GM19238 (cell line): ENCODE measurements at regions not wholly inside any gene's neighbourhood (a gene's known extent, or its start where the extent isn't known, plus 50 kb on each side); places are given as distances from the start of the nearest gene placed in this dataset.
A peak's percentile ranks its signal among the peaks of the same experiment; 100 is the strongest.

ENCODE experiments used
- DNase-seq: peaks from one replicate; pipeline ENCODE4 v3.0.0; 2011; ENCODE audit warnings: low spot score; ENCODE audit not compliant: insufficient read length

GRCh38 chr1:229196404-229197264, 74.3 kb upstream of the RAB4A start:
- DNase-seq: no peak

GRCh38 chr1:229197265-229197585, 73.7 kb upstream of the RAB4A start:
- DNase-seq: no peak

- DNase-seq: peak; percentile 12
Observed at GRCh38 chr1:229199261-229200243, 71.4 kb upstream of the RAB4A start.

GRCh38 chr1:229203030-229203751, 67.7 kb upstream of the RAB4A start:
- no peak for DNase-seq

GRCh38 chr1:229203991-229204632, 66.8 kb upstream of the RAB4A start:
- no peak for DNase-seq

GRCh38 chr1:229204921-229205777, 65.8 kb upstream of the RAB4A start:
- DNase-seq: no peak

- DNase-seq: no peak
Observed at GRCh38 chr1:229205854-229206253, 65.1 kb upstream of the RAB4A start.

GRCh38 chr1:229207916-229208315, 63.0 kb upstream of the RAB4A start:
- no peak for DNase-seq

GRCh38 chr1:229208481-229208880, 62.4 kb upstream of the RAB4A start:
- no peak for DNase-seq

GRCh38 chr1:229209386-229209785, 61.5 kb upstream of the RAB4A start:
- DNase-seq: no peak

GRCh38 chr1:229209816-229210215, 61.1 kb upstream of the RAB4A start:
- no peak for DNase-seq

GRCh38 chr1:229210844-229211243, 60.1 kb upstream of the RAB4A start:
- no peak for DNase-seq

- no peak for DNase-seq
Observed at GRCh38 chr1:229213797-229214196, 57.1 kb upstream of the RAB4A start.

GRCh38 chr1:229217716-229218115, 53.2 kb upstream of the RAB4A start:
- DNase-seq: no peak

GRCh38 chr1:229218612-229219025, 52.3 kb upstream of the RAB4A start:
- no peak for DNase-seq

- no peak for DNase-seq
Observed at GRCh38 chr1:229220163-229220846, 50.6 kb upstream of the RAB4A start.

GRCh38 chr1:229221106-229222019, 49.5 kb upstream of the RAB4A start:
- DNase-seq: no peak
